Caco-2 (cell line): ENCODE measurements at regions not wholly inside any gene's neighbourhood (a gene's known extent, or its start where the extent isn't known, plus 50 kb on each side); places are given as distances from the start of the nearest gene placed in this dataset.

Source experiments
- BruUV-seq: library from RNA; stranded (reverse); fragments of 400-500 nt; replicated peaks from 2 replicates; lab custom pipeline; 2021; lab: Mats Ljungman, UMichigan
- CTCF ChIA-PET: fragments of 300-600 bp; sonication (Branson Sonifier 250); formaldehyde crosslinking; loops from one replicate; lab custom pipeline; 2022; ENCODE audit warnings: antibody characterized with exemption; lab: Charles Lee
- POLR2A ChIA-PET: fragments of 300-600 bp; sonication (Branson Sonifier 250); formaldehyde crosslinking; loops from one replicate; lab custom pipeline; 2022; ENCODE audit warnings: antibody characterized with exemption; lab: Charles Lee
- DNase-seq, 2 experiments: peaks; one replicate each; pipeline versions ENCODE4 v3.0.0 to v3.0.0-alpha.2; 2020 to 2022
- H3K27me3 ChIP-seq: replicated peaks from 2 replicates; pipeline ENCODE4 v1.6.0; 2011; ENCODE audit warnings: low read length; ENCODE audit not compliant: control insufficient read depth, insufficient read depth
- H3K36me3 ChIP-seq: 2 replicates; pipeline ENCODE4 v1.5.1; 2011; ENCODE audit warnings: low read length; ENCODE audit not compliant: control insufficient read depth, insufficient read depth
- H3K4me1 ChIP-seq: fragments of 250-450 bp; sonication (Bioruptor Pico); 2 replicates; pipeline ENCODE4 v1.5.1; 2020; ENCODE audit warnings: mild to moderate bottlenecking
- H3K4me3 ChIP-seq: 2 replicates; pipeline ENCODE4 v1.5.1; 2011; ENCODE audit warnings: low read depth, mild to moderate bottlenecking, control low read depth, low read length
- H3K9me3 ChIP-seq: fragments of 250-450 bp; sonication (Bioruptor Pico); 2 replicates; pipeline ENCODE4 v1.5.1; 2020; ENCODE audit warnings: mild to moderate bottlenecking, moderate library complexity
- H3K27ac Mint-ChIP-seq: one replicate; pipeline ENCODE4 v1.8.0; 2022; ENCODE audit warnings: mixed read lengths; ENCODE audit not compliant: unreplicated experiment
- H3K27me3 Mint-ChIP-seq: one replicate; pipeline ENCODE4 v1.8.0; 2022; ENCODE audit warnings: mixed read lengths; ENCODE audit not compliant: insufficient read depth, unreplicated experiment
- H3K36me3 Mint-ChIP-seq: one replicate; pipeline ENCODE4 v1.8.0; 2022; ENCODE audit warnings: mild to moderate bottlenecking, mixed read lengths; ENCODE audit not compliant: insufficient read depth, unreplicated experiment
- H3K4me1 Mint-ChIP-seq: one replicate; pipeline ENCODE4 v1.8.0; 2022; ENCODE audit warnings: low read depth, mixed read lengths; ENCODE audit not compliant: unreplicated experiment
- H3K4me3 Mint-ChIP-seq: one replicate; pipeline ENCODE4 v1.8.0; 2022; ENCODE audit warnings: mild to moderate bottlenecking, moderate library complexity, mixed read lengths; ENCODE audit not compliant: unreplicated experiment
- H3K9me3 Mint-ChIP-seq: one replicate; pipeline ENCODE4 v1.8.0; 2022; ENCODE audit warnings: mixed read lengths; ENCODE audit not compliant: unreplicated experiment
- intact Hi-C: fragments of 100-400 bp; cut with micrococcal nuclease; formaldehyde crosslinking; loops from one replicate; pipeline ENCODE4 v1.10.0; 2022; ENCODE audit not compliant: unreplicated experiment
- TF ChIP-seq, protein P1 (sequence below), 2 experiments: fragments of 200-600 bp in 1 of 2; IDR thresholded peaks; 1 replicate in 1 of 2; 2 replicates in 1 of 2; pipeline versions ENCODE4 v1.5.1 to v1.8.0; 2011 to 2022; ENCODE audit warnings: antibody characterized with exemption in 1 of 2, control low read depth in 1 of 2, inconsistent platforms in 1 of 2, low read depth in 1 of 2, low read length in 1 of 2, mild to moderate bottlenecking in 1 of 2, moderate library complexity in 1 of 2; ENCODE audit not compliant: insufficient read depth in 1 of 2, severe bottlenecking in 1 of 2, unreplicated experiment in 1 of 2

DNA sequence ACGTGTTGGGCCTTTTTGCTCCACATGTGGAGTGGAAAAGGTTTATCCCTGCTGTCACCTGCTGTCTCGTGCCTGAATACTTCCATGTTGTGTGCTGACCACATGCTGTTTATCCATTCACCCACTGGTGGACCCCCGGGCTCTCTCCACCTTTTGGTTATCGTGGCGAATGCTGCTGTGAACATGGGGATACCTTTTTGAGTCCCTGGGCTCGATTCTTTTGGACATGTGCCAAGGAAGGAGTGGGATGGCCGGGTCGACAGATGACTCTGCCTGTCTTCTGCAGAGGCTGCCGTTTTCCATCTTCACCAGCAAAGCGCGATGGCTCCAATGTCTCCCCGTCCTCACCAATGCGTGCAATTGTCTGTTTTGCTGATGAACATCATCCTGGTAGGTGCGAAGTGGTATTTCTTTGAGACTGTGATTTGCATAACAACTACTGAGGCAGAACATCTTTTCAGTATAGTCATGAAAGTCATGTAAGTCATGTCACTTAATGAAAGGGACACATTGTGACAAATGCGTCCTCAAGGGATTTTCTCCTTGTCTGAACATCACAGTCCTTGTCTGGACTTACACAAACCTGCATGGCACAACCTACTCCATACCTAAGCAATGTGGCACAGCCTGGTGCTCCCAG is 758.7 kb downstream of the BRD1 start:
- H3K4me3 Mint-ChIP-seq, result no peak overlapping the region
- no TSS peak for BruUV-seq
- H3K27ac Mint-ChIP-seq, result no peak overlapping the region
- no peak overlapping the region for H3K4me3 ChIP-seq
- DNase-seq, result no peak
- no peaks in the 10 kb centered on the region for H3K36me3 Mint-ChIP-seq
- CTCF ChIA-PET, result no interaction called here
- intact Hi-C loops, result no loop called here
- H3K27me3 ChIP-seq, result no peaks in the 10 kb centered on the region
- H3K9me3 Mint-ChIP-seq, result no peaks in the 10 kb centered on the region
- POLR2A ChIA-PET, result no interaction called here
- TF ChIP-seq, protein P1, sequence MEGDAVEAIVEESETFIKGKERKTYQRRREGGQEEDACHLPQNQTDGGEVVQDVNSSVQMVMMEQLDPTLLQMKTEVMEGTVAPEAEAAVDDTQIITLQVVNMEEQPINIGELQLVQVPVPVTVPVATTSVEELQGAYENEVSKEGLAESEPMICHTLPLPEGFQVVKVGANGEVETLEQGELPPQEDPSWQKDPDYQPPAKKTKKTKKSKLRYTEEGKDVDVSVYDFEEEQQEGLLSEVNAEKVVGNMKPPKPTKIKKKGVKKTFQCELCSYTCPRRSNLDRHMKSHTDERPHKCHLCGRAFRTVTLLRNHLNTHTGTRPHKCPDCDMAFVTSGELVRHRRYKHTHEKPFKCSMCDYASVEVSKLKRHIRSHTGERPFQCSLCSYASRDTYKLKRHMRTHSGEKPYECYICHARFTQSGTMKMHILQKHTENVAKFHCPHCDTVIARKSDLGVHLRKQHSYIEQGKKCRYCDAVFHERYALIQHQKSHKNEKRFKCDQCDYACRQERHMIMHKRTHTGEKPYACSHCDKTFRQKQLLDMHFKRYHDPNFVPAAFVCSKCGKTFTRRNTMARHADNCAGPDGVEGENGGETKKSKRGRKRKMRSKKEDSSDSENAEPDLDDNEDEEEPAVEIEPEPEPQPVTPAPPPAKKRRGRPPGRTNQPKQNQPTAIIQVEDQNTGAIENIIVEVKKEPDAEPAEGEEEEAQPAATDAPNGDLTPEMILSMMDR (IDR thresholded peaks at IDR 0.05; ENCODE audit: insufficient read depth in 1 of 2, low read depth in 1 of 2, low read length in 1 of 2, severe bottlenecking in 1 of 2, unreplicated experiment in 1 of 2), result no peak
- H3K4me1 Mint-ChIP-seq, result no peaks in the 10 kb centered on the region
- no peaks in the 10 kb centered on the region for H3K4me1 ChIP-seq
- H3K36me3 ChIP-seq, result no peaks in the 10 kb centered on the region
- H3K9me3 ChIP-seq, result no peaks in the 10 kb centered on the region
- H3K27me3 Mint-ChIP-seq, result peaks cover 25% of the 10 kb centered on the region

DNA sequence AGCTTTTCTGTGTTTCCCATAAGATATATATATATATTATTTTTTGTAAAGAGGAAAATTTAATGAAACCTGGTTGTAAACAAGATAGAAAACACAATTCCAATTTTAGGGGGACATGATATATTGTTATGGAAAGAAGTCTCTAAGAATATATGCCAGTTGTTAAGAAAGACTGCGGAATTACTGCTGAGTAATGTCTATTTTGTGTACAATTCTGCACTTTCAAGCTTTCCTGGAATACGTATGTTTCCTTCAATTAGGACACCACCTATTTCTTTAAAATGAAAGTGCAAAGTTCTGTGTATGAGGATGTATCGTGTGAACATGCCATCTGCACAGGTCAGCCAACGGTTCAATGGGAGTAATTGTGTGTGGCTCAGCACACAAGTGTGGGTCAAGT is 760.2 kb downstream of the BRD1 start:
- Mint-ChIP-seq H3K36me3 (no peaks in the 10 kb centered on the region), H3K27me3 (peaks cover 29% of the 10 kb centered on the region), H3K27ac (no peak overlapping the region), H3K4me3 (no peak overlapping the region), H3K9me3 (no peaks in the 10 kb centered on the region), H3K4me1 (no peaks in the 10 kb centered on the region)
- H3K4me1 ChIP-seq, result no peaks in the 10 kb centered on the region
- DNase-seq, result no peak
- ChIA-PET POLR2A (no interaction called here), CTCF (no interaction called here)
- TF ChIP-seq, protein P1 (IDR thresholded peaks at IDR 0.05; ENCODE audit: insufficient read depth in 1 of 2, low read depth in 1 of 2, low read length in 1 of 2, severe bottlenecking in 1 of 2, unreplicated experiment in 1 of 2), result no peak
- intact Hi-C loops, result no loop called here
- no peaks in the 10 kb centered on the region for H3K27me3 ChIP-seq
- H3K9me3 ChIP-seq, result no peaks in the 10 kb centered on the region
- H3K4me3 ChIP-seq, result no peak overlapping the region
- BruUV-seq, result no TSS peak
- H3K36me3 ChIP-seq, result no peaks in the 10 kb centered on the region

DNA sequence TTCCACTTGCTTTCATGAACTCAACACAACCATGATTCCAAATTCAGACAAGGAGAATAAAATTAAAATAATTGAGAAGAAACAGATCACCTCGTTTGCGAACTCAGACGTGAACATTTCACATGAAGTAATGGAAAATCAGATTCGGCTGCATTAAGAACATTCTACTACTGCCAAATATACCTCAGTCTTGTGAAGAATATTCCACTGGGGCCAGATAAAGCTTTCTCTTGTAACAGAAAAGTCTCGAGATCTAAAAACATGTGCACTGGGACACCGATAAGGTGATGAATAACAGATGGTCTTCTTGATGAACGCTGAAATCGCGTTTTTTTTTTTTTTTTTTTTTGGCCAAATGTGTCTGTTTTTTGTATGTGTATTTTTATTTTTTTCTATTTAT is 761.1 kb downstream of the BRD1 start:
- H3K36me3 ChIP-seq, result no peaks in the 10 kb centered on the region
- POLR2A ChIA-PET, result no interaction called here
- no peak for DNase-seq
- H3K27me3 Mint-ChIP-seq, result peaks cover 30% of the 10 kb centered on the region
- H3K36me3 Mint-ChIP-seq, result no peaks in the 10 kb centered on the region
- H3K4me1 ChIP-seq, result no peaks in the 10 kb centered on the region
- BruUV-seq, result no TSS peak
- H3K4me3 Mint-ChIP-seq, result no peak overlapping the region
- H3K9me3 Mint-ChIP-seq, result no peaks in the 10 kb centered on the region
- no peak overlapping the region for H3K4me3 ChIP-seq
- intact Hi-C loops, result no loop called here
- H3K9me3 ChIP-seq, result no peaks in the 10 kb centered on the region
- TF ChIP-seq, protein P1 (IDR thresholded peaks at IDR 0.05; ENCODE audit: insufficient read depth in 1 of 2, low read depth in 1 of 2, low read length in 1 of 2, severe bottlenecking in 1 of 2, unreplicated experiment in 1 of 2), result no peak
- no peaks in the 10 kb centered on the region for H3K27me3 ChIP-seq
- CTCF ChIA-PET, result no interaction called here
- H3K27ac Mint-ChIP-seq, result no peak overlapping the region
- no peaks in the 10 kb centered on the region for H3K4me1 Mint-ChIP-seq
